NT2/D1 (cell line): ENCODE measurements at regions not wholly inside any gene's neighbourhood (a gene's known extent, or its start where the extent isn't known, plus 50 kb on each side); places are given as distances from the start of the nearest gene placed in this dataset.

Experiments
- SUZ12 ChIP-seq: IDR thresholded peaks from 2 replicates; pipeline ENCODE4 v1.6.1; 2011; ENCODE audit not compliant: insufficient read length, insufficient read depth; ENCODE audit errors: extremely low read depth
- YY1 ChIP-seq: IDR thresholded peaks from 2 replicates; pipeline ENCODE4 v1.6.1; 2011; ENCODE audit not compliant: insufficient read length, insufficient read depth
- ZNF274 ChIP-seq: IDR thresholded peaks from 2 replicates; pipeline ENCODE4 v1.6.1; 2011; ENCODE audit warnings: mild to moderate bottlenecking, low read depth, low read length

DNA sequence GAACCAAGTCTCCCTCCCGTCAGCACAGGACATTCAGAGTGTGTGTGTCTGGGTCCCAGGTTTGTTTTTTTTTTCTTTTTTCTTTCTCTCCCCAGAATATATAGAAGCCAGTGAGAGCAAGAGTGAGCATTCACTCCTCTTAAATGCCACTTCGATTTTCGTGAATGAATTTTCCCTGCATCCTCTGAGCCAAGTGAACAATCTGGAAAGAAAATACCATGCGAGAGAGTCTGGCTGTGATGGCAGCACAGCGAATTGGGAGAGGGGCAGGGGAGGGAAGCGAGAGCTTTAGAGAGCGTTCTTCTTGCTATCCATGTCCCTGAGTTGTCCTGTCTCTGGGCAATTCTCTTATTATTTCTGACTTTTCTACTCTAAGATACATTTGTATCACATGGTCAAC is 76.0 kb upstream of the RAB3GAP2 start:
- TF ChIP-seq ZNF274 (no peak), SUZ12 (no peak), YY1 (no peak)
